Activated CD4-positive, alpha-beta T cell treated with anti-CD3 and anti-CD28 coated beads for 36 hours (primary cell): ENCODE measurements at regions not wholly inside any gene's neighbourhood (a gene's known extent, or its start where the extent isn't known, plus 50 kb on each side); places are given as distances from the start of the nearest gene placed in this dataset.
"Not testable (repeated sequence)": the region's sequence is repeated elsewhere in the genome, so short reads cannot be mapped to it uniquely, and the experiment has no call there.

Source experiments
- ATAC-seq: fragments of 200-7000 bp; cut with Tn5 transposase; one replicate; pipeline ENCODE4 v1.10.0; 2021; ENCODE audit warnings: mild to moderate bottlenecking, moderate library complexity
- CTCF ChIA-PET: fragments of 350-600 bp; sonication (Branson Sonifier 250); formaldehyde crosslinking; loops from one replicate; lab custom pipeline; 2021; ENCODE audit warnings: antibody characterized with exemption; lab: Charles Lee
- POLR2A ChIA-PET: fragments of 350-600 bp; sonication (Branson Sonifier 250); formaldehyde crosslinking; loops from one replicate; lab custom pipeline; 2021; ENCODE audit warnings: antibody characterized with exemption, inconsistent platforms; lab: Charles Lee
- DNase-seq: peaks from one replicate; pipeline ENCODE4 v3.0.0-alpha.2; 2020
- H3K27ac Mint-ChIP-seq: one replicate; pipeline ENCODE4 v1.8.0; 2021; ENCODE audit warnings: mixed read lengths
- H3K27me3 Mint-ChIP-seq: one replicate; pipeline ENCODE4 v1.8.0; 2021; ENCODE audit warnings: mixed read lengths
- H3K36me3 Mint-ChIP-seq: one replicate; pipeline ENCODE4 v1.8.0; 2021; ENCODE audit warnings: low read depth, mixed read lengths
- H3K4me1 Mint-ChIP-seq: one replicate; pipeline ENCODE4 v1.8.0; 2021; ENCODE audit warnings: mixed read lengths
- H3K4me3 Mint-ChIP-seq: one replicate; pipeline ENCODE4 v1.8.0; 2021; ENCODE audit warnings: mild to moderate bottlenecking, moderate library complexity, mixed read lengths
- H3K9me3 Mint-ChIP-seq: one replicate; pipeline ENCODE4 v1.8.0; 2021; ENCODE audit warnings: low read depth, mixed read lengths
- intact Hi-C, 2 experiments: fragments of 100-400 bp; cut with DNase I in 1 of 2; cut with micrococcal nuclease in 1 of 2; formaldehyde crosslinking; loops; one replicate each; pipeline versions ENCODE4 v1.14.2 to v1.15.1; 2022 to 2024; cut with DNase I, micrococcal nuclease

- ChIA-PET POLR2A (no interaction called here), CTCF (no interaction called here)
- no peaks in the 10 kb centered on the region for H3K4me1 Mint-ChIP-seq
- intact Hi-C loops = no loop called here
- no peaks in the 10 kb centered on the region for H3K36me3 Mint-ChIP-seq
- H3K27me3 Mint-ChIP-seq = no peaks in the 10 kb centered on the region
- ATAC-seq (no peak), DNase-seq (no peak)
- H3K27ac Mint-ChIP-seq = no peak overlapping the region
- no peaks in the 10 kb centered on the region for H3K9me3 Mint-ChIP-seq
- H3K4me3 Mint-ChIP-seq = no peak overlapping the region
Observed at GRCh38 chr14:104305511-104306449, 167.4 kb downstream of the KIF26A start.

- no peak for DNase-seq
- POLR2A ChIA-PET = no interaction called here
- ATAC-seq = no peak
- no peaks in the 10 kb centered on the region for H3K27me3 Mint-ChIP-seq
- intact Hi-C loops = no loop called here
- no peak overlapping the region for H3K4me3 Mint-ChIP-seq
- no peaks in the 10 kb centered on the region for H3K36me3 Mint-ChIP-seq
- H3K4me1 Mint-ChIP-seq = no peaks in the 10 kb centered on the region
- CTCF ChIA-PET = no interaction called here
- H3K9me3 Mint-ChIP-seq = peaks cover 4% of the 10 kb centered on the region
- H3K27ac Mint-ChIP-seq = no peak overlapping the region
Observed at GRCh38 chr14:104306450-104307040, 168.2 kb downstream of the KIF26A start.

- POLR2A ChIA-PET = no interaction called here
- no peak overlapping the region for H3K27ac Mint-ChIP-seq
- ATAC-seq = no peak
Observed at GRCh38 chr14:104307246-104307626, 168.8 kb downstream of the KIF26A start.

DNA sequence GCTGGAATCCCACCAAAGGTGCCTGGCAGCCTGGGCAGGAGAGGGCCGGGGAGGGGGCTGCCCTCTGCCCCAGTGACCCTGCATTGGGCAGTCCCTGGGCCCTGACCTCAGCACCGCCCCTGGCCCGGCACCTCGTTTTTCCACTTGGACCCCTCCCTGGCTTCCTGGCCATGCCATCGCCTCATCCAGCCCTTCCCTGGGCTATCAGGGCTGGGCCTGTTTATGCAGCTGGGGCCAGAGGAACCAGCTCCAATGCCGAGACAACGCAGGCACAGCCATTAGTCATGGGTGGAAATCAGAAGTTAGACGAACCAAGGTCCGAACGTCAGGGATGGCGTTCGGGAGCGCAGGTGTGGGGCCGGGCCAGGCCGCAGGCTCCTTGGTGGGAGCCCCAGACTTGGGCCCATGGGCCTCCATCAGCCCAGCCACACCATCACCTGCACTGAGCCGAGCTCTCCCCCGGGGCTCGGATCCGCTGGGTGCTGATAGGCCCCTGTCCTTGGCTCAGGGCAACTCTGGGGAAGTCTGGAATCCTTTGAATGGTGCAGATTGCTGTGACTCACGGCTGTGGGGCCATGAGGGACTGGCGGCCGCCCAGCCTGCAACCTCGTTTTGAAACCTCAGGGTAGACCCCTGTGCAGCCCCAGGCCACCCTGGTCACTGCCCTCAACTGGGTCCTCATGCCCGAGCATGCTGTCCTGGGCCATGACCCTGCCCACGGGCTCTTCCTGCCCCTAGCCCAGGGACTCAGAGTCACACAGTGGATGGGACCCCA lies 169.4 kb downstream of the KIF26A start:
- Mint-ChIP-seq H3K27ac (no peak overlapping the region), H3K4me1 (no peaks in the 10 kb centered on the region), H3K27me3 (no peaks in the 10 kb centered on the region), H3K9me3 (peaks cover 4% of the 10 kb centered on the region), H3K4me3 (no peak overlapping the region), H3K36me3 (no peaks in the 10 kb centered on the region)
- no peak for DNase-seq
- intact Hi-C loops = no loop called here
- POLR2A ChIA-PET = no interaction called here
- CTCF ChIA-PET = no interaction called here
- ATAC-seq = no peak

More at GRCh38 chr14:104307246-104307626, 168.8 kb downstream of the KIF26A start:
- Mint-ChIP-seq H3K4me3 (no peak overlapping the region), H3K9me3 (peaks cover 4% of the 10 kb centered on the region), H3K4me1 (no peaks in the 10 kb centered on the region), H3K27me3 (no peaks in the 10 kb centered on the region), H3K36me3 (no peaks in the 10 kb centered on the region)
- intact Hi-C loops = no loop called here
- CTCF ChIA-PET = no interaction called here
- DNase-seq = no peak

- H3K27ac Mint-ChIP-seq, CTCF ChIA-PET, ATAC-seq, intact Hi-C loops, H3K27me3 Mint-ChIP-seq, H3K9me3 Mint-ChIP-seq, H3K36me3 Mint-ChIP-seq, POLR2A ChIA-PET, H3K4me3 Mint-ChIP-seq, DNase-seq, H3K4me1 Mint-ChIP-seq: not testable (repeated sequence)
Observed at GRCh38 chr14:104308534-104308933, 170.1 kb downstream of the KIF26A start.

DNA sequence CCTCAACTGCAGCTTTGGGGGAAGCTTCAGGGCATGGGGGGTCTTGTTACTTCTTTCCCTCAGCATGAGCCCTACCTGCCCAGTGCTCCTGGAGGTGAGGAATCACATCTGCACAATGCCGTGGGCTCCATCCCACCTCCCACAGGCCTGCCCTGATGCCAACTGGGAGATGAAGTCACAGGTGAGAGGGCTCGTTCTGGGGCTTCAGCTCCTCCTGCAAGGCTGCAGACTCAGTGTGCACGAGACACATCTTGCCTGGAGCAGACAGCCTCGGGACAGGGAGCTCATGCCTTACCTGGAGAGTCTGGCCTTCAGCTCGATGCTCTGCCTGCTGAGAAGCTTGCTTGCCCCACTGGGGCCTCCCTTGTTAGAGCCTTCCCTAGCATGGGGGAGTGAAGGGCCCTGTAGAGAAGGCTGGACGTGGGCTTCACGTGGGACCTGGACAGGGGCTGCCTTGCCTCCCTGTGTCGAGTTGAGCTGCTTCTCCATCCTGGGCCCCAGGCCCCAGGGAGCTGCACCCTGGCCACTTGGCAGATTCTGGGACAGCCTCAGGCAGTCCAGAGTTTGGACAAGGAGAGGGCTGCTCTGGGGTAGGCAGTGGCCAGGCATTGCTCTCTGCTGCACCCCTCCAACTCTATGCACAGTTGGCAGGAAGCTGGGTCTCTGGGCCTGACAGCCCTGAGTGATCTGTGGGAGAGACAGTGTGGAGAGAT lies 171.4 kb downstream of the KIF26A start:
- H3K4me1 Mint-ChIP-seq = no peaks in the 10 kb centered on the region
- H3K27me3 Mint-ChIP-seq = no peaks in the 10 kb centered on the region
- DNase-seq (no peak), ATAC-seq (no peak)
- no peak overlapping the region for H3K27ac Mint-ChIP-seq
- no peaks in the 10 kb centered on the region for H3K36me3 Mint-ChIP-seq
- ChIA-PET CTCF (no interaction called here), POLR2A (no interaction called here)
- intact Hi-C loops = no loop called here
- peaks cover 4% of the 10 kb centered on the region for H3K9me3 Mint-ChIP-seq
- no peak overlapping the region for H3K4me3 Mint-ChIP-seq

DNA sequence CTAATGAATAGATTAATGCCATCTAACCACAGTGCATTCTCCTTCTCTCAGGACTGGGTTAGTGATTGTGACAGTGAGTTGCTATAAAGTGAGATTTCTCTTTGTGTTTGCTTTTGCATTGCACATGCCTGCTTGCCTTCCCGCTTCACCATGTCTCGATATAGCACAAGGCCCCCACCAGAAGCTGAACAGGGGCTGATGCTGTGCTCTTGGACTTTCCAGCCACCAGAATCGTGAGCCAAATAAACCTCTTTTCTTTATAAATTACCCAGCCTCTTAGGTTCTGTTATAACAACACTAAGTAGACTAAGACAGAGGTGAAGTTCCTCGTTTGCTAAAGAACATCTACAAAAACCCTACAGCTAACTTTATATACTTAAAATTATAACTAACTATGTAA lies 173.0 kb downstream of the KIF26A start:
- intact Hi-C loops = no loop called here
- Mint-ChIP-seq H3K27me3 (no peaks in the 10 kb centered on the region), H3K27ac (no peak overlapping the region), H3K36me3 (no peaks in the 10 kb centered on the region), H3K4me3 (no peak overlapping the region), H3K9me3 (peaks cover 4% of the 10 kb centered on the region), H3K4me1 (no peaks in the 10 kb centered on the region)
- ChIA-PET POLR2A (no interaction called here), CTCF (no interaction called here)
- ATAC-seq = no peak
- no peak for DNase-seq

- H3K4me3 Mint-ChIP-seq = no peak overlapping the region
- no peak for DNase-seq
- H3K9me3 Mint-ChIP-seq = peaks cover 4% of the 10 kb centered on the region
- no peaks in the 10 kb centered on the region for H3K27me3 Mint-ChIP-seq
- no peak overlapping the region for H3K27ac Mint-ChIP-seq
- CTCF ChIA-PET = no interaction called here
- POLR2A ChIA-PET = no interaction called here
- intact Hi-C loops = no loop called here
- ATAC-seq = no peak
- no peaks in the 10 kb centered on the region for H3K36me3 Mint-ChIP-seq
- H3K4me1 Mint-ChIP-seq = no peaks in the 10 kb centered on the region
Observed at GRCh38 chr14:104313674-104314073, 175.3 kb downstream of the KIF26A start.

DNA sequence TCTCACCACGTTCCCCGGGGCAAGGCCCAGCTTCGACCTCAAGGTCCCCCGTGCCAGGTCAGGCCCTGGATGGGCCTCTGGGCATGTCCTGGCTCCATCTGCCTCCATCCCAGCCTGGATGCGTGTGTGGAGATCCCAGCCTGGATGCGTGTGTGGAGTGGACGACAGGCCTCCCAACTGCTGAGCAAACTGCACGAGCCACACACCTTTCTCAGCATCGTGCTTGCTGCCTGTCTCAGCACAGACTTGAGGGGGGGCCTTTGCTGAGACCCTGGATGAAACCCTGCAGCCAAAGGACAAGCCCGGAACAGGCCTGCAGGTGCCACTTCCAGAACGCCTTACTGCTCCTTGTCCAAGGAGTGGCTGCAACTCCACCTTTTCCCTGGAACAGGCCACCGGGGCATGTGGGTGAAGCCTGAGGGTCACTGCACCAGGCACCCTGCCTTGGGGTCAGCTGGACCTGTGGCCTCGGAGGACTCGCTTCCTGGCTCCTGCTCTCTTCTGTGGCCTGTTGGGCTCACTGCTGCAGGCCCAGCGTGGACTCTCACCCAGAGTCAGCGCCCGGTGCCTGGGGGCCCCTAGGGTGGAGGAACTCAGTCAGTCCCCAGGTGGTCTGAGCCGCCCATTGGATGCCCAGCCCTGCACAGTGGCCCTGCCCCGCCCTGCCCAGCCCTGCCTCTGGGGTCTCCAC lies 176.0 kb downstream of the KIF26A start:
- H3K27ac Mint-ChIP-seq = no peak overlapping the region
- H3K27me3 Mint-ChIP-seq = no peaks in the 10 kb centered on the region
- ChIA-PET CTCF (no interaction called here), POLR2A (no interaction called here)
- ATAC-seq (no peak), DNase-seq (no peak)
- H3K36me3 Mint-ChIP-seq = no peaks in the 10 kb centered on the region
- H3K4me3 Mint-ChIP-seq = no peak overlapping the region
- intact Hi-C loops = no loop called here
- H3K4me1 Mint-ChIP-seq = no peaks in the 10 kb centered on the region
- H3K9me3 Mint-ChIP-seq = peaks cover 4% of the 10 kb centered on the region

- Mint-ChIP-seq H3K9me3 (peaks cover 4% of the 10 kb centered on the region), H3K4me3 (no peak overlapping the region), H3K27ac (no peak overlapping the region), H3K27me3 (no peaks in the 10 kb centered on the region), H3K4me1 (no peaks in the 10 kb centered on the region), H3K36me3 (no peaks in the 10 kb centered on the region)
- no peak for ATAC-seq
- ChIA-PET POLR2A (no interaction called here), CTCF (no interaction called here)
- DNase-seq = no peak
- intact Hi-C loops = no loop called here
Observed at GRCh38 chr14:104315169-104315568, 176.8 kb downstream of the KIF26A start.

DNA sequence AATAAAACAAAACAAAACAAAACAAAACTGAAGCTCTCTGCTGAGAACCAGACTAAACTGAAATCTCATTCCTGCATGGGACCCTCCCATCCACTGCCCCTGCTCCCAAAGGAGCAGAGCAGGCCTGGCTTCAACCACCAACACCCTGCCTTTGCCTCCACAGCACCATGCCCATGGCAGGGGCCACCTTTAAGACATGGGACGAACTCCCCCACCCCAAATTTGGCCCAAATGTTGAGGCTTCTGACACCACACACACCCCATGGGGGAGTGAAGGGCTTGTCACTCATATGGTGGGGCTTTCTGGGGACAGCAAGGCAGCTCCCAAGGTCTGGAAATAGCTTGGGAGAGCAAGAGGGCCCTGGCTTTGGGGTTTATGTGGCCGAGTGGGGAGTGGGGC lies 177.2 kb downstream of the KIF26A start:
- H3K36me3 Mint-ChIP-seq = no peaks in the 10 kb centered on the region
- no peaks in the 10 kb centered on the region for H3K27me3 Mint-ChIP-seq
- H3K4me3 Mint-ChIP-seq = no peak overlapping the region
- no peaks in the 10 kb centered on the region for H3K4me1 Mint-ChIP-seq
- peaks cover 4% of the 10 kb centered on the region for H3K9me3 Mint-ChIP-seq
- CTCF ChIA-PET = no interaction called here
- POLR2A ChIA-PET = no interaction called here
- intact Hi-C loops = no loop called here
- ATAC-seq (no peak), DNase-seq (no peak)
- H3K27ac Mint-ChIP-seq = no peak overlapping the region
